ENCODE measurements at regions not wholly inside any gene's neighbourhood (a gene's known extent, or its start where the extent isn't known, plus 50 kb on each side); places are given as distances from the start of the nearest gene placed in this dataset.

GRCh38 chr5:8961219-8961618 lies 584.7 kb downstream of the SEMA5A start:
- no peak for DNase-seq (ENCODE audit: insufficient read length, low spot score)
- TF ChIP-seq CTCF (IDR thresholded peaks at IDR 0.05; ENCODE audit: insufficient read depth, missing control alignments): no peak
- FAIRE-seq: no peak

- FAIRE-seq (no peak), DNase-seq (ENCODE audit: insufficient read length, low spot score) (no peak)
- TF ChIP-seq CTCF (IDR thresholded peaks at IDR 0.05; ENCODE audit: insufficient read depth, missing control alignments): no peak
Measured at GRCh38 chr5:8961956-8962355, 583.9 kb downstream of the SEMA5A start.

DNA sequence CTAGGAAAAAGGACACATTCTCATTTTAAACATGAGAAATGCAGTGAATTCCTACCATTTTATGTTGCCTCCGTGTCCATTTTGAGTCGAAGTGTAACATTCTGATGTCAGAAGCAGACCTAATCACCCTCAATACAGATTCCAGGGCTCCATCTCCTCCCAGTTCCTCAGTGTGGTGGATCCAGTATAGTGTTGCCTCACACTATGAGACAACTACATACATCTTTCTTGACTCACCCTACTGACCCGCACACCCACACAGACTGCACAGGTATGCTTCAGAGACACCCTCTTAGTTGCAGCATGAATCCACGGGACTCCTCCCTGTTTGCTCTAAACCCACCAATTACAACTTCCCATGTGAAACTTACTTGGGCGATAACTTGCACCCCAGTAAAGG lies 564.9 kb downstream of the SEMA5A start:
- no peak for DNase-seq (ENCODE audit: insufficient read length, low spot score)
- no peak for TF ChIP-seq CTCF (IDR thresholded peaks at IDR 0.05; ENCODE audit: insufficient read depth, missing control alignments)
- FAIRE-seq: no peak

- FAIRE-seq: no peak
- DNase-seq (ENCODE audit: insufficient read length, low spot score): no peak
- no peak for TF ChIP-seq CTCF (IDR thresholded peaks at IDR 0.05; ENCODE audit: insufficient read depth, missing control alignments)
Measured at GRCh38 chr5:8981496-8981895, 564.4 kb downstream of the SEMA5A start.

DNA sequence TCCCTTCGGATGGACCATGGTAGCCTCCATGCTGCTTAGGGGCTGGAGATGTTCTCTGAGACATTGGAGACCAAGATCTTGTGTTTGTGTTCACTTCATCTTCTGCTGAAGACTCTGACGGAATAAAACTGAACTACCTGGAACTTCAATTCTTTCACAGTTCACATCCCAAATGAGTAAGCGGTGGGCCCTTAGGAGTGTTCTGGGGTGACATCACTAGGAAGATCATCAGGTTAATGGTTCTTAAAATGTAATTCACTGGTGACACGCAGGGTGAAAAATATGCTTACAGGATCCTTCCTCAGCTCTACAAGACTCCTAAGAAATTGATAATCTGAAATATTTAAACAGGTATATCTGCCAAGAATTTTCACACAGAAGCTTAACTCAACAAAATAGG lies 561.5 kb downstream of the SEMA5A start:
- DNase-seq (ENCODE audit: insufficient read length, low spot score): no peak
- no peak for TF ChIP-seq CTCF (IDR thresholded peaks at IDR 0.05; ENCODE audit: insufficient read depth, missing control alignments)
- no peak for FAIRE-seq

All from D721Med (cell line).